Epithelial cell of esophagus (primary cell): ENCODE measurements at regions not wholly inside any gene's neighbourhood (a gene's known extent, or its start where the extent isn't known, plus 50 kb on each side); places are given as distances from the start of the nearest gene placed in this dataset.

Experiments used
- DNase-seq: peaks from one replicate; pipeline ENCODE4 v3.0.0; 2010; ENCODE audit warnings: low read depth
- H3K4me3 ChIP-seq: 2 replicates; pipeline ENCODE4 v1.5.1; 2011; ENCODE audit warnings: mild to moderate bottlenecking, low read length, control low read depth
- CTCF ChIP-seq: IDR thresholded peaks from 2 replicates; pipeline ENCODE4 v1.5.1; 2011; ENCODE audit warnings: low read depth, mild to moderate bottlenecking, low read length, control low read depth, inconsistent platforms; ENCODE audit not compliant: insufficient read depth; ENCODE audit errors: missing control alignments

DNA sequence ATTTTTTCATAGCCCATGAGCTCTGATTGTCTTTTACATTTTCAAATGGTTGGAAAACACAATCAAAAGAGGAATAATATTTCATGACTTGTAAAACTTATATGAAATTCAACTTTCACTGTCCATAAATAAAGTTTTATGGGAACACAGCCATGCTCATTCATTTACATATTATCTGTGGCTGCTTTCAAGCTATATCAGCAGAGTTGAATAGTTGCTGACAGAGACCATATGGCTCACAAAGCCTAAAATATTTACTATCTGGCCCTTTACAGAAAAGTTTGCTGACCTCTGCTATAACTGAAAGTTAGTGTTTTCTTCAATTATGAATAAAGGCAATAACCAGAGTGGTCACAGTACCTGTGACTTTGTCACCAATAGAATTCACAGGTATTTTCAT is 128.2 kb upstream of the GNAO1 start:
- TF ChIP-seq CTCF, result no peak
- no peak for DNase-seq

GRCh38 chr16:56057151-56057550 is 134.1 kb upstream of the GNAO1 start:
- no peak overlapping the region for H3K4me3 ChIP-seq
- no peak for DNase-seq
- no peak for TF ChIP-seq CTCF

More for the DNA sequence above, 128.2 kb upstream of the GNAO1 start:
- H3K4me3 ChIP-seq, result no peak overlapping the region

DNA sequence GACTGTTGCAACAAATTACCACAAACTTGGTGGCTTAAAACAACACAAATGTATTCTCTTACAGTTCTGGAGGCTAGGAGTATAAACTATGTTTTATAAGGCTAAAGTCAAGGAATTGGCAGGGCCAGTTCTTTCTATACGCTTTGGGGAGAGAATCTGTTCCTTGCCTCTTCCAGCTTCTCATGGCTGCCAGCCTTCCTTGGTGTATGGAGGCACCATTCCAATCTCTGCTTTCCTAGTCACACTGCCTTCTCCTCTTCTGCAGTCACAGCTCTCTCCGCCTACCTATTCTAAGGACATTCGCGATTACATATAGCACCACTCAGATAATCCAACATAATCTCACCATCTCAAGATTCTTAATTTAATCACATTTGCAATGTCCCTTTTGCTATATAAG is 140.4 kb upstream of the GNAO1 start:
- no peak overlapping the region for H3K4me3 ChIP-seq
- no peak for DNase-seq
- TF ChIP-seq CTCF, result no peak

- no peak overlapping the region for H3K4me3 ChIP-seq
Observed at GRCh38 chr16:56048425-56049105, 142.7 kb upstream of the GNAO1 start.

DNA sequence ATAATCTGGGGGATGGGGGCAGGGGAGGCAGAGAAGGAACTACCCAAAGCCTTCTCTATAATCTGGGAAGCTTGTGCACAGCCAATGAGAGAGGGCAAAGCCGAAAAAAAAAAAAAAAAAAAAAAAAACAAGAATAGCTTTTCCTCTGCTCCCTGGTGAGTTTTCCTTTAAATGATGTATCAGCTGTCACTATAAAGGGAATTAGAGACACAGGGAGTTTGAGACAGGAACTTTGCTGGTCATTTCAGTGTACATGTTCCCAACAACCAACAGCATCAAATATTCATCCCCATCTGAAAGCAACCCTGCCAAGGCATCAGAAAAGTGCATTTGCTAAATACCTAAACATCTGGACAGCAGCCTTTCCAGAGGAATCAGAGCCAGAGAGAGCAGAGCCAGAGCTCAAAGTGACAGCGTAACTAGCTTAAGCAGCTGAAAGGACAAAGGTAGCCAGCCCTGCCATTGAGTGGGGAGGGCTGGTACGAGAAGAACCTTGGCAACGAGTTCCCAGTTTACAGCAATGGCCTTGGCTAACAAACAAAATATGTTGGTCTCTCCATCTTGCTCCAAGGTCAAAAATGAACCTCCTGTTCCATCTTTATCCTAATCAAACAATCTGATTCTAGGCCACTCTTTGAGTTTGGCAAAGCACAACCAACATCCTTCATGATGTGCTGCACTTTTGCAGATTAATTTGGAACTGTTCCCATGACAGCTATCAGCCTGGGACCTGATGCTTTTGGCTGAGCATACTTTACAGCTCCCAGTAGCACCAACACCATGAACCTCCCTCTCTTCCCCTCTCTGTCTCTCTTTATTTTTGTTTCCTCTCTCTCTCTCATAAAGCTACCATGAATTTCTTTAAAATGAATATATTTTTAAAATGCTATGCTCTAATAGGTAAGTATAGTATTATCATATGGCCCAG is 143.7 kb upstream of the GNAO1 start:
- TF ChIP-seq CTCF, result no peak
- no peak overlapping the region for H3K4me3 ChIP-seq
- no peak for DNase-seq

More at GRCh38 chr16:56048425-56049105, 142.7 kb upstream of the GNAO1 start:
- no peak for TF ChIP-seq CTCF
- no peak for DNase-seq

DNA sequence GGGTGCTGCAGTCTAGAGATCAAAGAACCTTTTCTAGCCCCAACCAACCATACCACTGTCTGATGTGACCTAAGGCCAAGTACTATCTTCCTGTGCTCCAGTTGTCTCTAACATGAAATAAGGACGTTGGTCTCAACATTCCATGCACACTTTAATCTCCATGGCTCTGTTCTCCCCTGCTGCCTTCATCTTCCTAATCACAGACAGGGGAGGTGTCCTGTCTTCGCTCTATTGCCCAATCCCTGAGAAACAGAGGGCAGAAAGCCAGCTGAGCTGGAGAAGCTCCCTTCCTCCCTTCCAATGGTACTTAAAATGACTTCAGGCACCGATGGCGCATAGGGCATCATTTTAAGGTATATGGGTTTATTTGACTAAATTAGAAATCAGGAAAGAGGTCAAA is 148.9 kb upstream of the GNAO1 start:
- no peak overlapping the region for H3K4me3 ChIP-seq
- no peak for DNase-seq
- no peak for TF ChIP-seq CTCF
